Body of pancreas (tissue), 4 donors: ENCODE measurements at regions not wholly inside any gene's neighbourhood (a gene's known extent, or its start where the extent isn't known, plus 50 kb on each side); places are given as distances from the start of the nearest gene placed in this dataset.

ENCODE experiments used
- CTCF ChIP-seq, 7 experiments: fragments of 450-650 bp in 4 of 7; fragments of 200-600 bp in 3 of 7; sonication (generic) in 3 of 7; IDR thresholded peaks; one replicate each; pipeline ENCODE4 v1.5.1; 2016 to 2019; ENCODE audit warnings: antibody characterized with exemption in 7 of 7
- POLR2A ChIP-seq, 3 donors: fragments of 450-650 bp; IDR thresholded peaks; one replicate each; pipeline ENCODE4 v1.6.1; 2016; ENCODE audit warnings: antibody characterized with exemption in 3 of 3, mild to moderate bottlenecking in 2 of 3

GRCh38 chr20:16801919-16802651 is 53.9 kb downstream of the OTOR start:
- TF ChIP-seq CTCF (IDR thresholded peaks at IDR 0.05) (peak; percentile 66 to 85 (median 75)), POLR2A (IDR thresholded peaks at IDR 0.05) (no peak)
